ENCODE measurements at regions not wholly inside any gene's neighbourhood (a gene's known extent, or its start where the extent isn't known, plus 50 kb on each side); places are given as distances from the start of the nearest gene placed in this dataset.

- TF ChIP-seq ZFP3 (CRISPR knock-in tag; IDR thresholded peaks at IDR 0.05) (no peak), PATZ1 (CRISPR knock-in tag; IDR thresholded peaks at IDR 0.05; ENCODE audit: borderline replicate concordance) (no peak), ZNF70 (CRISPR knock-in tag; IDR thresholded peaks at IDR 0.05) (no peak), ARNTL (CRISPR knock-in tag; IDR thresholded peaks at IDR 0.05; ENCODE audit: borderline replicate concordance, low read depth) (no peak), RARB (CRISPR knock-in tag; IDR thresholded peaks at IDR 0.05) (no peak), ZFP30 (CRISPR knock-in tag; IDR thresholded peaks at IDR 0.05) (no peak), ZNF565 (CRISPR knock-in tag; conservative IDR thresholded peaks at IDR 0.05; ENCODE audit: low read depth) (no peak), TOX (CRISPR knock-in tag; IDR thresholded peaks at IDR 0.05; ENCODE audit: borderline replicate concordance) (no peak), ZC3H10 (CRISPR knock-in tag; IDR thresholded peaks at IDR 0.05) (no peak), ISL1 (CRISPR knock-in tag; IDR thresholded peaks at IDR 0.05) (no peak), OSR1 (CRISPR knock-in tag; IDR thresholded peaks at IDR 0.05) (no peak)
- TF ChIP-seq, protein P1, sequence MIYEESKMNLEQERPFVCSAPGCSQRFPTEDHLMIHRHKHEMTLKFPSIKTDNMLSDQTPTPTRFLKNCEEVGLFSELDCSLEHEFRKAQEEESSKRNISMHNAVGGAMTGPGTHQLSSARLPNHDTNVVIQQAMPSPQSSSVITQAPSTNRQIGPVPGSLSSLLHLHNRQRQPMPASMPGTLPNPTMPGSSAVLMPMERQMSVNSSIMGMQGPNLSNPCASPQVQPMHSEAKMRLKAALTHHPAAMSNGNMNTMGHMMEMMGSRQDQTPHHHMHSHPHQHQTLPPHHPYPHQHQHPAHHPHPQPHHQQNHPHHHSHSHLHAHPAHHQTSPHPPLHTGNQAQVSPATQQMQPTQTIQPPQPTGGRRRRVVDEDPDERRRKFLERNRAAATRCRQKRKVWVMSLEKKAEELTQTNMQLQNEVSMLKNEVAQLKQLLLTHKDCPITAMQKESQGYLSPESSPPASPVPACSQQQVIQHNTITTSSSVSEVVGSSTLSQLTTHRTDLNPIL (CRISPR knock-in tag; IDR thresholded peaks at IDR 0.05; ENCODE audit: low read depth): no peak
- TF ChIP-seq, protein P2, sequence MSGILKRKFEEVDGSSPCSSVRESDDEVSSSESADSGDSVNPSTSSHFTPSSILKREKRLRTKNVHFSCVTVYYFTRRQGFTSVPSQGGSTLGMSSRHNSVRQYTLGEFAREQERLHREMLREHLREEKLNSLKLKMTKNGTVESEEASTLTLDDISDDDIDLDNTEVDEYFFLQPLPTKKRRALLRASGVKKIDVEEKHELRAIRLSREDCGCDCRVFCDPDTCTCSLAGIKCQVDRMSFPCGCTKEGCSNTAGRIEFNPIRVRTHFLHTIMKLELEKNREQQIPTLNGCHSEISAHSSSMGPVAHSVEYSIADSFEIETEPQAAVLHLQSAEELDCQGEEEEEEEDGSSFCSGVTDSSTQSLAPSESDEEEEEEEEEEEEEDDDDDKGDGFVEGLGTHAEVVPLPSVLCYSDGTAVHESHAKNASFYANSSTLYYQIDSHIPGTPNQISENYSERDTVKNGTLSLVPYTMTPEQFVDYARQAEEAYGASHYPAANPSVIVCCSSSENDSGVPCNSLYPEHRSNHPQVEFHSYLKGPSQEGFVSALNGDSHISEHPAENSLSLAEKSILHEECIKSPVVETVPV (CRISPR knock-in tag; IDR thresholded peaks at IDR 0.05): no peak
- TF ChIP-seq, protein P3, sequence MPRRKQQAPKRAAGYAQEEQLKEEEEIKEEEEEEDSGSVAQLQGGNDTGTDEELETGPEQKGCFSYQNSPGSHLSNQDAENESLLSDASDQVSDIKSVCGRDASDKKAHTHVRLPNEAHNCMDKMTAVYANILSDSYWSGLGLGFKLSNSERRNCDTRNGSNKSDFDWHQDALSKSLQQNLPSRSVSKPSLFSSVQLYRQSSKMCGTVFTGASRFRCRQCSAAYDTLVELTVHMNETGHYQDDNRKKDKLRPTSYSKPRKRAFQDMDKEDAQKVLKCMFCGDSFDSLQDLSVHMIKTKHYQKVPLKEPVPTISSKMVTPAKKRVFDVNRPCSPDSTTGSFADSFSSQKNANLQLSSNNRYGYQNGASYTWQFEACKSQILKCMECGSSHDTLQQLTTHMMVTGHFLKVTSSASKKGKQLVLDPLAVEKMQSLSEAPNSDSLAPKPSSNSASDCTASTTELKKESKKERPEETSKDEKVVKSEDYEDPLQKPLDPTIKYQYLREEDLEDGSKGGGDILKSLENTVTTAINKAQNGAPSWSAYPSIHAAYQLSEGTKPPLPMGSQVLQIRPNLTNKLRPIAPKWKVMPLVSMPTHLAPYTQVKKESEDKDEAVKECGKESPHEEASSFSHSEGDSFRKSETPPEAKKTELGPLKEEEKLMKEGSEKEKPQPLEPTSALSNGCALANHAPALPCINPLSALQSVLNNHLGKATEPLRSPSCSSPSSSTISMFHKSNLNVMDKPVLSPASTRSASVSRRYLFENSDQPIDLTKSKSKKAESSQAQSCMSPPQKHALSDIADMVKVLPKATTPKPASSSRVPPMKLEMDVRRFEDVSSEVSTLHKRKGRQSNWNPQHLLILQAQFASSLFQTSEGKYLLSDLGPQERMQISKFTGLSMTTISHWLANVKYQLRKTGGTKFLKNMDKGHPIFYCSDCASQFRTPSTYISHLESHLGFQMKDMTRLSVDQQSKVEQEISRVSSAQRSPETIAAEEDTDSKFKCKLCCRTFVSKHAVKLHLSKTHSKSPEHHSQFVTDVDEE (CRISPR knock-in tag; IDR thresholded peaks at IDR 0.05): no peak
Measured at GRCh38 chr7:115319541-115319940, 397.6 kb downstream of the MDFIC start.

Measured in SK-N-SH treated with all-trans-retinoic acid at 6 μM for 48 hours (cell line).